Liver (tissue), 8 donors: ENCODE measurements at regions not wholly inside any gene's neighbourhood (a gene's known extent, or its start where the extent isn't known, plus 50 kb on each side); places are given as distances from the start of the nearest gene placed in this dataset.

Experiments used
- DNase-seq: peaks from one replicate; pipeline ENCODE4 v3.0.0-alpha.2; 2017; ENCODE audit warnings: low spot score
- H3K27ac ChIP-seq, 2 donors: one replicate each; pipeline ENCODE4 v1.7.0; 2013; ENCODE audit warnings: inconsistent platforms in 2 of 2, low read length in 2 of 2, control low read depth in 1 of 2, low read depth in 1 of 2, mild to moderate bottlenecking in 1 of 2
- H3K27me3 ChIP-seq, 4 donors: one replicate each; pipeline versions ENCODE4 v1.6.1 to v1.7.0; 2013; ENCODE audit warnings: low read length in 3 of 4, inconsistent platforms in 1 of 4, mild to moderate bottlenecking in 1 of 4, moderate library complexity in 1 of 4; ENCODE audit not compliant: control insufficient read depth in 4 of 4, insufficient read depth in 4 of 4
- H3K36me3 ChIP-seq, 4 donors: one replicate each; pipeline versions ENCODE4 v1.6.1 to v1.7.0; 2013; ENCODE audit warnings: low read length in 3 of 4, mild to moderate bottlenecking in 3 of 4, low read depth in 1 of 4, moderate library complexity in 1 of 4; ENCODE audit not compliant: control insufficient read depth in 4 of 4, insufficient read depth in 3 of 4
- H3K4me1 ChIP-seq, 4 donors: one replicate each; pipeline versions ENCODE4 v1.6.1 to v1.7.0; 2013; ENCODE audit warnings: low read length in 3 of 4, mild to moderate bottlenecking in 3 of 4, moderate library complexity in 1 of 4; ENCODE audit not compliant: control insufficient read depth in 4 of 4, insufficient read depth in 4 of 4
- H3K4me3 ChIP-seq, 3 donors: one replicate each; pipeline versions ENCODE4 v1.6.1 to v1.7.0; 2013; ENCODE audit warnings: low read length in 3 of 3, control low read depth in 1 of 3, low read depth in 1 of 3, mild to moderate bottlenecking in 1 of 3
- H3K9ac ChIP-seq, 2 donors: one replicate each; pipeline ENCODE4 v1.7.0; 2013; ENCODE audit warnings: low read length in 2 of 2, mild to moderate bottlenecking in 2 of 2, moderate library complexity in 2 of 2, control low read depth in 1 of 2, low read depth in 1 of 2
- H3K9me3 ChIP-seq, 4 donors: one replicate each; pipeline versions ENCODE4 v1.6.1 to v1.7.0; 2013; ENCODE audit warnings: low read length in 3 of 4; ENCODE audit not compliant: control insufficient read depth in 4 of 4
- ATF3 ChIP-seq: IDR thresholded peaks from 2 replicates; pipeline ENCODE4 v1.6.1; 2016; ENCODE audit warnings: antibody characterized with exemption
- CTCF ChIP-seq: fragments of 150-350 bp; IDR thresholded peaks from 2 replicates; pipeline ENCODE4 v1.5.1; 2017; ENCODE audit warnings: improper control_type of control experiment, low read depth, low read length; ENCODE audit not compliant: missing input control
- EGR1 ChIP-seq, 2 donors: IDR thresholded peaks; 2 replicates each; pipeline ENCODE4 v1.6.1; 2016 to 2018; ENCODE audit warnings: antibody characterized with exemption in 2 of 2, low read depth in 2 of 2
- GABPA ChIP-seq, 2 donors: IDR thresholded peaks in 1 of 2; conservative IDR thresholded peaks in 1 of 2; 2 replicates each; pipeline ENCODE4 v1.6.1; 2016; ENCODE audit warnings: antibody characterized with exemption in 2 of 2, mild to moderate bottlenecking in 1 of 2, moderate library complexity in 1 of 2
- HNF4A ChIP-seq, 2 donors: conservative IDR thresholded peaks; 2 replicates each; pipeline ENCODE4 v1.6.1; 2016; ENCODE audit warnings: antibody characterized with exemption in 2 of 2, mild to moderate bottlenecking in 2 of 2
- HNF4G ChIP-seq: IDR thresholded peaks from 2 replicates; pipeline ENCODE4 v1.6.1; 2016; ENCODE audit warnings: antibody characterized with exemption
- JUND ChIP-seq, 2 donors: IDR thresholded peaks; 2 replicates each; pipeline ENCODE4 v1.6.1; 2016; ENCODE audit warnings: antibody characterized with exemption in 2 of 2
- NR2F2 ChIP-seq: IDR thresholded peaks from 2 replicates; pipeline ENCODE4 v1.6.1; 2016; ENCODE audit warnings: antibody characterized with exemption
- RAD21 ChIP-seq, 2 donors: IDR thresholded peaks; 2 replicates each; pipeline ENCODE4 v1.6.1; 2016; ENCODE audit warnings: antibody characterized with exemption in 2 of 2, mild to moderate bottlenecking in 2 of 2
- REST ChIP-seq: IDR thresholded peaks from 2 replicates; pipeline ENCODE4 v1.6.1; 2016; ENCODE audit warnings: antibody characterized with exemption, mild to moderate bottlenecking
- SP1 ChIP-seq: IDR thresholded peaks from 2 replicates; pipeline ENCODE4 v1.6.1; 2018; ENCODE audit warnings: antibody characterized with exemption, mild to moderate bottlenecking
- TAF1 ChIP-seq: conservative IDR thresholded peaks from 2 replicates; pipeline ENCODE4 v1.6.1; 2016; ENCODE audit warnings: antibody characterized with exemption, mild to moderate bottlenecking
- YY1 ChIP-seq: IDR thresholded peaks from 2 replicates; pipeline ENCODE4 v1.6.1; 2016; ENCODE audit warnings: antibody characterized with exemption, mild to moderate bottlenecking
- WGBS: extraction: QIAGEN DNeasy Blood & Tissue Kit; methylation state at CpG from one replicate; pipeline ENCODE4 v1.1.7; 2013; 5-methylcytosine and 5-hydroxymethylcytosine counted together
- TF ChIP-seq, protein P1 (sequence below): IDR thresholded peaks from 2 replicates; pipeline ENCODE4 v1.6.1; 2016; ENCODE audit warnings: antibody characterized with exemption
- donor health status: healthy.
- donor health status: healthy.
- donor health status: healthy.
- donor health status: healthy.
- donor health status: healthy.

- no peak for DNase-seq
- no peaks in the 10 kb centered on the region for H3K27me3 ChIP-seq
- H3K9me3 ChIP-seq = no peaks in the 10 kb centered on the region
- H3K36me3 ChIP-seq = no peaks in the 10 kb centered on the region
- H3K4me3 ChIP-seq = no peak overlapping the region
- WGBS = 90% methylated on average over 5 of the region's 5 CpGs
- H3K27ac ChIP-seq = no peak overlapping the region
- no peak overlapping the region for H3K9ac ChIP-seq
- H3K4me1 ChIP-seq = peaks cover 0 to 7% (median 2%) of the 10 kb centered on the region in 4 donors
- TF ChIP-seq REST = no peak
- TF ChIP-seq JUND (IDR thresholded peaks at IDR 0.05) = no peak
- no peak for TF ChIP-seq RAD21 (IDR thresholded peaks at IDR 0.05)
- TF ChIP-seq HNF4A (conservative IDR thresholded peaks at IDR 0.05) = no peak
- no peak for TF ChIP-seq CTCF
- no peak for TF ChIP-seq ATF3
- TF ChIP-seq, protein P1, sequence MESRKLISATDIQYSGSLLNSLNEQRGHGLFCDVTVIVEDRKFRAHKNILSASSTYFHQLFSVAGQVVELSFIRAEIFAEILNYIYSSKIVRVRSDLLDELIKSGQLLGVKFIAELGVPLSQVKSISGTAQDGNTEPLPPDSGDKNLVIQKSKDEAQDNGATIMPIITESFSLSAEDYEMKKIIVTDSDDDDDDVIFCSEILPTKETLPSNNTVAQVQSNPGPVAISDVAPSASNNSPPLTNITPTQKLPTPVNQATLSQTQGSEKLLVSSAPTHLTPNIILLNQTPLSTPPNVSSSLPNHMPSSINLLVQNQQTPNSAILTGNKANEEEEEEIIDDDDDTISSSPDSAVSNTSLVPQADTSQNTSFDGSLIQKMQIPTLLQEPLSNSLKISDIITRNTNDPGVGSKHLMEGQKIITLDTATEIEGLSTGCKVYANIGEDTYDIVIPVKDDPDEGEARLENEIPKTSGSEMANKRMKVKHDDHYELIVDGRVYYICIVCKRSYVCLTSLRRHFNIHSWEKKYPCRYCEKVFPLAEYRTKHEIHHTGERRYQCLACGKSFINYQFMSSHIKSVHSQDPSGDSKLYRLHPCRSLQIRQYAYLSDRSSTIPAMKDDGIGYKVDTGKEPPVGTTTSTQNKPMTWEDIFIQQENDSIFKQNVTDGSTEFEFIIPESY = no peak
- no peak for TF ChIP-seq YY1
- TF ChIP-seq NR2F2 = no peak
- no peak for TF ChIP-seq EGR1 (IDR thresholded peaks at IDR 0.05; ENCODE audit: low read depth in 2 of 2)
- no peak for TF ChIP-seq TAF1
- TF ChIP-seq GABPA (IDR thresholded peaks at IDR 0.05 in 1 of 2, conservative IDR thresholded peaks at IDR 0.05 in 1 of 2) = no peak
These were observed 749.4 kb downstream of the UQCRFS1 start for GRCh38 chr19:28463493-28464053.

DNA sequence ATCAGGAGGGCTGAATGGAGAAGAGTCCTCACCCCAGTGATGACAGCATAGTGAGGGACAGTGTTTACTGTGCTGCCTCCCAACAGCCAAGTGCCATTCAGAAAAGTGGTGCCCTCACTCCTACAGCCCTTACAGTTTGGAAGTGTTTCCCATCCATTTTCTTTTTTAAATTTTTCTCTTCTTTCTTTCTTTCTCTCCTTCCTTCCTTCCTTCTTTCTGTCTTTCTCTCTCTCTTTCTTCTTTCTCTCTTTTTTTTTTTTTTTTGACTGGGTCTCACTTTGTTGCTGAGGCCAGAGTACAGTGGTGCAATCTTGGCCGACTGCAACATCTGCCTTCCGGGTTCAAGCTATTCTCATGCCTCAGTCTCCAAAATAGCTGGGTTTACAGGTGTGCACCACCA, 755.3 kb downstream of the UQCRFS1 start:
- Histone ChIP-seq H3K4me3 (no peak overlapping the region), H3K27ac (no peak overlapping the region), H3K9ac (no peak overlapping the region), H3K27me3 (no peaks in the 10 kb centered on the region), H3K36me3 (no peaks in the 10 kb centered on the region), H3K4me1 (no peaks in the 10 kb centered on the region), H3K9me3 (no peaks in the 10 kb centered on the region)
- TF ChIP-seq SP1 = no peak
- no peak for TF ChIP-seq RAD21 (IDR thresholded peaks at IDR 0.05)
- TF ChIP-seq HNF4G = no peak
- no peak for TF ChIP-seq EGR1 (IDR thresholded peaks at IDR 0.05; ENCODE audit: low read depth in 2 of 2)
- WGBS = 89% methylated on average over 2 of the region's 2 CpGs
- no peak for DNase-seq
